HEK293T (cell line): ENCODE measurements at regions not wholly inside any gene's neighbourhood (a gene's known extent, or its start where the extent isn't known, plus 50 kb on each side); places are given as distances from the start of the nearest gene placed in this dataset.

ENCODE experiments used
- BHLHE40 ChIP-seq: fragments of 450-650 bp; IDR thresholded peaks from 2 replicates; pipeline ENCODE4 v1.6.1; 2016; ENCODE audit warnings: mild to moderate bottlenecking, moderate library complexity, borderline replicate concordance
- ELF4 ChIP-seq: fragments of 450-650 bp; IDR thresholded peaks from 2 replicates; pipeline ENCODE4 v1.6.1; 2017; ENCODE audit warnings: antibody characterized with exemption
- FOXA1 ChIP-seq: fragments of 450-650 bp; IDR thresholded peaks from 2 replicates; pipeline ENCODE4 v1.6.1; 2016; ENCODE audit warnings: mild to moderate bottlenecking
- FOXM1 ChIP-seq: fragments of 450-650 bp; IDR thresholded peaks from 2 replicates; pipeline ENCODE4 v1.6.1; 2017; ENCODE audit warnings: mild to moderate bottlenecking, borderline replicate concordance
- TARDBP ChIP-seq: fragments of 450-650 bp; IDR thresholded peaks from 2 replicates; pipeline ENCODE4 v1.6.1; 2016

DNA sequence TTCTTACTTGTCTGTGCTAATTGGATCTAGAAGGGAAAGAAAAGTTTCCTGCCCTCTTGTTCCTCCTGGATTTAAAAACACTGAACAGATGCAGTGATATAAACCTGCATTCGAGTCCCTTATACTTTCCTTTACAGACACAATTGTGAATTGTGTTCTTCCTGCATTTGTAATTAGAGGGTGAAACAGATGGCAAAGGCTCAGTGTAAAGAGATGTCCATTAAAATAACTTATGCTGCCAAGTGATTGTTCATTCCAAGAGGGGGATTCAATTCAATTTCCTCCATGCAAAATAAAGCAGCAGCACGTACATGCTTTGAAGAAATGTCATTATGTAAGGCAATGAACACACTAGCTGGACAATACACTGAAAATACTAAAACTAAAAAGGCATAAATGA is 248.3 kb upstream of the LRIG3 start:
- TF ChIP-seq ELF4 (no peak), FOXA1 (no peak), BHLHE40 (no peak), TARDBP (no peak), FOXM1 (no peak)
